Right atrium auricular region (tissue), 2 donors: ENCODE measurements at regions not wholly inside any gene's neighbourhood (a gene's known extent, or its start where the extent isn't known, plus 50 kb on each side); places are given as distances from the start of the nearest gene placed in this dataset.

Source experiments
- DNase-seq: peaks from one replicate; pipeline ENCODE4 v3.0.0-alpha.2; 2019; ENCODE audit warnings: low spot score
- H3K27ac ChIP-seq, 2 donors: fragments of 200-600 bp; sonication (generic); 1 replicate in 1 of 2; 2 replicates in 1 of 2; pipeline ENCODE4 v1.5.1; 2016 to 2019
- H3K27me3 ChIP-seq, 2 donors: fragments of 200-600 bp; sonication (generic); one replicate each; pipeline versions ENCODE4 v1.5.1 to v1.6.0; 2017 to 2019
- H3K36me3 ChIP-seq: fragments of 200-600 bp; sonication (generic); one replicate; pipeline ENCODE4 v1.5.1; 2016
- H3K4me1 ChIP-seq, 2 donors: fragments of 200-600 bp; sonication (generic); one replicate each; pipeline versions ENCODE4 v1.5.1 to v1.6.0; 2017 to 2019
- H3K4me3 ChIP-seq, 2 donors: fragments of 200-600 bp; sonication (generic); 1 replicate in 1 of 2; 2 replicates in 1 of 2; pipeline ENCODE4 v1.5.1; 2017 to 2019; ENCODE audit warnings: mild to moderate bottlenecking in 1 of 2, moderate library complexity in 1 of 2
- H3K9me3 ChIP-seq, 2 donors: fragments of 200-600 bp; sonication (generic); one replicate each; pipeline ENCODE4 v1.5.1; 2019
- CTCF ChIP-seq, 2 donors: fragments of 200-600 bp; sonication (generic); IDR thresholded peaks; one replicate each; pipeline ENCODE4 v1.5.1; 2019; ENCODE audit warnings: antibody characterized with exemption in 2 of 2

GRCh38 chr4:138678985-138679746 is 336.4 kb upstream of the NOCT start:
- Histone ChIP-seq H3K4me1 (peaks cover 0 to 9% of the 10 kb centered on the region in 2 donors), H3K27me3 (no peaks in the 10 kb centered on the region), H3K27ac (no peak overlapping the region), H3K9me3 (no peaks in the 10 kb centered on the region), H3K36me3 (no peaks in the 10 kb centered on the region), H3K4me3 (no peak overlapping the region)
- no peak for DNase-seq
- TF ChIP-seq CTCF (IDR thresholded peaks at IDR 0.05) = no peak

- no peak for TF ChIP-seq CTCF (IDR thresholded peaks at IDR 0.05)
- DNase-seq = no peak
- H3K27ac ChIP-seq = no peak overlapping the region
- no peak overlapping the region for H3K4me3 ChIP-seq
- no peaks in the 10 kb centered on the region for H3K9me3 ChIP-seq
- no peaks in the 10 kb centered on the region for H3K27me3 ChIP-seq
- no peaks in the 10 kb centered on the region for H3K36me3 ChIP-seq
- H3K4me1 ChIP-seq = peaks cover 0 to 7% of the 10 kb centered on the region in 2 donors
Observed at GRCh38 chr4:138677748-138678147, 337.8 kb upstream of the NOCT start.

GRCh38 chr4:138677212-138677611 is 338.4 kb upstream of the NOCT start:
- H3K4me3 ChIP-seq = no peak overlapping the region
- H3K9me3 ChIP-seq = no peaks in the 10 kb centered on the region
- H3K36me3 ChIP-seq = no peaks in the 10 kb centered on the region
- H3K27ac ChIP-seq = no peak overlapping the region
- no peak for TF ChIP-seq CTCF (IDR thresholded peaks at IDR 0.05)
- H3K27me3 ChIP-seq = no peaks in the 10 kb centered on the region
- no peak for DNase-seq
- H3K4me1 ChIP-seq = peaks cover 0 to 5% of the 10 kb centered on the region in 2 donors

- no peaks in the 10 kb centered on the region for H3K27me3 ChIP-seq
- DNase-seq = no peak
- H3K36me3 ChIP-seq = no peaks in the 10 kb centered on the region
- peaks cover 0 to 11% of the 10 kb centered on the region in 2 donors for H3K4me1 ChIP-seq
- TF ChIP-seq CTCF (IDR thresholded peaks at IDR 0.05) = no peak
- H3K27ac ChIP-seq = no peak overlapping the region
- H3K9me3 ChIP-seq = no peaks in the 10 kb centered on the region
- H3K4me3 ChIP-seq = no peak overlapping the region
Observed at GRCh38 chr4:138675685-138676084, 339.9 kb upstream of the NOCT start.

GRCh38 chr4:138674209-138674608 is 341.4 kb upstream of the NOCT start:
- TF ChIP-seq CTCF (IDR thresholded peaks at IDR 0.05) = no peak
- Histone ChIP-seq H3K27ac (no peak overlapping the region), H3K27me3 (no peaks in the 10 kb centered on the region), H3K36me3 (no peaks in the 10 kb centered on the region), H3K4me3 (no peak overlapping the region), H3K9me3 (no peaks in the 10 kb centered on the region), H3K4me1 (peaks cover 0 to 11% of the 10 kb centered on the region in 2 donors)
- DNase-seq = no peak

GRCh38 chr4:138673053-138673452 is 342.5 kb upstream of the NOCT start:
- peak overlapping the region in 1 of 2 donors; percentile 13 for H3K27ac ChIP-seq
- peaks cover 0 to 11% of the 10 kb centered on the region in 2 donors for H3K4me1 ChIP-seq
- DNase-seq = no peak
- H3K9me3 ChIP-seq = no peaks in the 10 kb centered on the region
- H3K27me3 ChIP-seq = no peaks in the 10 kb centered on the region
- no peak for TF ChIP-seq CTCF (IDR thresholded peaks at IDR 0.05)
- H3K4me3 ChIP-seq = no peak overlapping the region
- no peaks in the 10 kb centered on the region for H3K36me3 ChIP-seq
